ENCODE measurements at regions not wholly inside any gene's neighbourhood (a gene's known extent, or its start where the extent isn't known, plus 50 kb on each side); places are given as distances from the start of the nearest gene placed in this dataset.

GRCh38 chr16:73286346-73287267 is 238.7 kb upstream of the ZFHX3 start:
- DNase-seq: no peak

DNA sequence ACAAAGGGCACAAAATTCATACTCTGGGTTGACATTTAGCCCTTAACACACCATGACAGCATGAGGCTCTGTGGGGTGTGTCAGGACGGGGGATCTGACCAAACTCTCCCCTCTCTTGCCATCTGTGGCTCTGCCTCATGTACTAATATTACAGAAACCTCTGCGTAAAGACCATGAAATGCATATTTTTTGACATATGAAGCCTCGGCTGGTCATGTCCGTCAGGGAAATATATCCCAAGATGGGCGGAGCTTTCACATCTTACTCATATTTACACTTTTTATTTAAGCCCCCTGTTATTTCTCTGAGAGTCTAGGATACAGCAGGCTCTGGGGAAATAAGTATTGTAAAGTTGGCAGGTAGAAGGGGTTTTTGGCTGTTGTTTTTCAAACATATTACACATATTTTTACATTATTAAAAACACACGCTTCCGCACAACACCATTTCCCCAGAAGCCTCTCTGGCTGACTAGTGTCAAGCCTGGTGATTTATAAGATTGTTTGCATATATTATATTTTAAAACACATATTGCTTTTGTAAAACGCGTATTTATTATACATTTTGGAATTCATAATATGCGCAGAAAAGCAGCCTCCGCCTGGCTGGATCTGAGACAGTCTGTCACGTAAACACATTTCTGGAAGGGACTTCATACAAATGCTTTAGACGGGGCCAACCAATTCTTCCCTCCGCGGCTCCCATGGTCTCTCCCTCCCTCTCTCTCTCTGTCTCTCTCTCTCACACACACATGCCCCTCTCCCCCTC is 237.7 kb upstream of the ZFHX3 start:
- DNase-seq: no peak

- DNase-seq: no peak
These were observed 232.5 kb upstream of the ZFHX3 start for GRCh38 chr16:73280388-73280787.

GRCh38 chr16:73279451-73279850 is 231.5 kb upstream of the ZFHX3 start:
- no peak for DNase-seq

DNA sequence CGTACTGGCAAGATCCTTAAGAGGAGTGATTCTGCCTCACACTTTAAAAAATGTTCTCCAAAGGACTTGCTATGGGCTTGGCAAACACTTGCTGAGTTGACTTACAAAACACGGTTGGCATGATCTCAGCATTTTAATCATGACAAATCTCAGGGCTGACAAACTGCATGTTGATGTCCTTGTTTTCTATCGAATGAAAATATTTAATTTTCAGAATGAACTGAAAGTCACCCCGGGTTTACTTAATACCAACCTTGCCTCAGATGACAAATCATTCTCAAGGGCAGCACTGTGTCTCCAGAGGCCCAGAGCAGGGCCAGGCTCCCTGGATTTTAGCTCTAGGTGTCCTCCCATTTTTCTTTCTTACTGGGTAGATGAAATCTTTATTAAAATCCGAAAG is 229.1 kb upstream of the ZFHX3 start:
- DNase-seq: no peak

DNA sequence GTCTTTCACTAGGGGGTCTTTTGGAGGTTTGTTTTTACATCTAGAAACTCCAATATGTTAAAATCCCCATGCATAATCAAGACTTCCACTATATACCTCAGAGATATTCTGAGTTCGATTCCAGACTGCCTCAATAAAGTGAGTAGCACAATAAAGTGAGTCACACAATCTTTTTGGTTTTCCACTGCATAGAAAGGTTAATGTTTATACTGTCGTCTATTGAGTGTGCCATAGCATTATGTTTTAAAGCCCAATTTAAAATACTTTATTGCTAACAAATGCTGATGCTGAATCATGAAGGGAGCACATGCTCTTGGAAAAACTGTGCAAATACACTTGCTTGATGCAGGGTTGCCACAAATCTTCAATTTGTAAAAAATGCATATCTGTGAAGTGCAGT is 227.5 kb upstream of the ZFHX3 start:
- DNase-seq: no peak

- DNase-seq: no peak
These were observed 227.1 kb upstream of the ZFHX3 start for GRCh38 chr16:73275024-73275423.

DNA sequence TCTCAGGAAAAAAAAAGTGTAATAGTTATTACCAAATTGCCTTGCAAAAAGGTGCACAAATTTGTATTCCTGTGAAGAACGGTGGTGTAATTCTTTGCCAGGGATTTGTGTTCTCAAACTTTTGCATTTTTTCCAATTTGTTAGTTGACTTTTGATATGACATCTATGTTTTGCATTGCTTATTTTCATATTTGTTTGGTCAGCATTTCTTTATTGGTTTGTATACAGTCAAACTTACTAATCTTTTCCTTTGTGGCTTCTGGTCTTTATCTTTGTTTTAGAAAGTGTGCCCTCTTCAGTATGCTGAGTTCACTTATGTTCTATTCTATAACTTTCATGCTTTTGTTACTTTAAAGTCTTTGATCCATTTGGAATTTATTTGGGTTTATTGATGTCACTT is 226.2 kb upstream of the ZFHX3 start:
- DNase-seq: no peak

GRCh38 chr16:73268366-73268993 is 220.6 kb upstream of the ZFHX3 start:
- DNase-seq: no peak

- no peak for DNase-seq
These were observed 218.0 kb upstream of the ZFHX3 start for GRCh38 chr16:73265935-73266334.

GRCh38 chr16:73265124-73265837 is 217.4 kb upstream of the ZFHX3 start:
- DNase-seq: no peak

DNA sequence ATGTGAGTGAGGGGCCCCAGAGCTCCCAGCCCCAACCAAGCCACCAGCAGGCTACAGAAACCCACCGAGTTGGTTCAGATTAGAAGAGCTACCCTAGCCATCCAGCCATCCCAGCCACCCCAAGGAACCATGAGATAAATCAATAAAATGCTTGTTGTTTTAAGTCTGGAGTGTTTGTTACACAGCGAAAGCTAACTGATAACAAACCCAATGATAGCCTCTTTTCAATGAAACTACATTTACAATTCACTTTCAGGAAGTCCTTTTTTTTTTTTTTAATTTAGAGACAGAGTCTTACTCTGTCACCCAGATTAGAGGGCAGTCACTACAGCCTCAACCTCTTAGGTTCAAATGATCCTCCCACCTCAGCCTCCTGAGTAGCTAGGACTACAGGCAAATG is 215.0 kb upstream of the ZFHX3 start:
- no peak for DNase-seq

GRCh38 chr16:73255031-73255430 is 207.1 kb upstream of the ZFHX3 start:
- DNase-seq: no peak

DNA sequence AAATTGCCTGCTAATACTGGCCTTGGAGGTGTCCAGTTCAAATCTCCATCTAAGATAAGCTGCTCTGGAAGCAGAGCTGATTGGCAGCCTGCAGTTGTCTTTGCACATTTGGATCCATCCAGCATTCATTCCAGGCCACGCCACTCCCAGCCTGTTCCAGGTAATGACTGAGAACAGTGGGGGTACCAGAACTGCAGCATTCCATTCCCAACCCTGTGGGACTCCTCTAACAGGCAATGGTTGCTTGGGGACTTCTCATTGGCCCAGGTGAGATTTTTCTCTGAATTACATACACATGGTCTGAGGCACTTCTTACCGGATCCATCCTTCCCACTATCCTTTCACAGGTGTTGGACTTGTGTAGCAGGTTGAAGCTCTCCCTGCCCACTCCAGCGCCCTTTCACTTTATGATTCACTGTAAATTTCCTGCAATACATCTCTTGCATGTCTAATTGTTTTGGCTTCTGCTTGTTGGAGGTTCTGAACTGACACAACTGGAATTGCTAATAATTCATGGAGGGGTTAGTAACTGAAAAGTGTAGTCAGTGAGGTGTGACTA is 206.1 kb upstream of the ZFHX3 start:
- no peak for DNase-seq

DNA sequence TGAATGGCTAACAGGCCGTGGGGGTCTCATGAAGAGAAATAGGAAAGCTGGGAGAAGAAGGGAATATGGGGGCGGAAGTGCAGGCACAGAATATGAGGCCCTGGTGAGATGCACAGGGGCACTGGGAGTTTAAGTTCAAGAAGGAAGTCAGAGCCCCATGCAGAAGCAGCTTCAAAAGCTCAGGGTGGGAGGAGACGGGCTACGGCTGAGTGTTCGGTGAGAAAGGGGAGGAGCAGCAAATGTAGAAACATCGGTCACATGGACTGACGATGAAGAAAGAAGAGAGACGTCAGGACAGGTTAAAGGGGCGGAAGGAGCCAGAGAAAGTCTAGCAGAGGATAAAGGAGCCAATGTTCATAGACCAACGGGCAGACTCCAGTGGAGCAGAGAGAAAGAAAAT is 204.5 kb upstream of the ZFHX3 start:
- DNase-seq: no peak

DNA sequence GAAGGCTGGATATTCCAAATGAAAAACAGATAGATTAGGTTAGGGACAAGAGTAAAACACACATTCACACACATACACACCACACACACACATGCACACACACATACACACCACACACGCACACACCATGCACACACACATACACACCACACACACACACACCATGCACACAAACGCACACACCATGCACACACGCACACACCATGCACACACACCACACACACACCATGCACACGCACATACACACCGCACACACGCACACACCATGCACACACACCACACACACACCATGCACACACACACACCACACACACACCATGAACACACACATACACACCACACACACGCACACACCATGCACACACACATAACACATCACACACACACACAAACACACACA is 203.7 kb upstream of the ZFHX3 start:
- DNase-seq: no peak

DNA sequence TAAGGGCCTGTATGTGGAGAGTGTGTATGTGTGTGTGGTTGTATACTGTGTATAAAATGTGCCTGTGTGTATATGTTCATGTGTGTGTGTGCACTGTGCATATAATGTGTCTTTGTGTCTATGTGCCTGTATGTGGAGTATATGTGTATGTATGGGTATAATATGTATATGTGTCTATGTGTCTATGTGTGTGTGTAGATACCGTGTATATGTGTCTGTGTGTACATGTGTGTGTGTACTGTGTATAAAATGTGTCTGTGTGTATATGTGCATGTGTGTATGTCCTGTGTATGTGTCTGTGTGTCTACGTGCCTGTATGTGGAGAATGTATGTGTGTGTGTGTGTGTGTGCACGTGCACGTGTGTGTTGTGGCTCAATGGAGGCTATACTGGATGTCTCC is 200.4 kb upstream of the ZFHX3 start:
- DNase-seq: no peak

- no peak for DNase-seq
These were observed 193.0 kb upstream of the ZFHX3 start for GRCh38 chr16:73240920-73241319.

DNA sequence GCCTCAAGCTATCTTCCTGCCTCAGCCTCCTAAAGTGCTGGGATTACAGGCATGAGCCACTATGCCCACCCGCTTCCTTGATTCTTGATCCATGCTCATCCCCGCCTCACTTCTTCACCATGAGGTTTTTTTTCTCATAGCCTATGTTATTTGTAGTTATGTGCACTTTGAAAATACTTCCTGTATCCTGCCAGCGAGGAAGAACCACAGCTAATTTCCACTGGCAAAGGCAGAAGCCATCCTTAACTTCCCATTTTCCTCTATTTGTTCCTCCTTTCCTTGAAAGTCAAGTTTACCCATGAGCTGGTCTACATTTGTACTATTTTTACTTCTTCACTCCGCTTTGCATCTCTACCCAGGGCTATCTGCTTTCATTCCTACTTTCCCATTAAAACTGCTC is 189.7 kb upstream of the ZFHX3 start:
- DNase-seq: no peak

GRCh38 chr16:73234496-73234895 is 186.6 kb upstream of the ZFHX3 start:
- DNase-seq: no peak

GRCh38 chr16:73233846-73234424 is 186.0 kb upstream of the ZFHX3 start:
- no peak for DNase-seq

DNA sequence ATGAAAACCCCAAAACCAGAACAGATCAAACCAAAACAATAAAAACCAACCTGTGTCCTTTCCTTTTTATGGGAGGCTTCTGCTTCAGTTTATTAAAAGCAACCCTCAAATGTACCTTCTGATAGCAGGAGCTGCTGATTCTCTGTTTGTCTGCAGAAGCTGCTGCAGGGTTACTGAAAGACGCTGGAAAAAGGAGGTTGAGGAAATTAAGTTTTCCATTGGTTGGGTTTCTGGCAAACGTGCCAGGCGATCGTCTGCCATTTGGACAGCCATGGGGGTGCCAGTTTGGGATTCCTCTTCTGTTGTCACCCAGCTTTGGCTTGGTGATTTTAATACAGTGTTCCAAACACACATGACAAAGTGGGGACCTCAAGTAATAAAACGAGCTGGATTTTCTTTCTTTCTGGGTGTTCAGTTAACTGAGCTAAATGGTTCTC is 185.4 kb upstream of the ZFHX3 start:
- no peak for DNase-seq

Measured in activated CD8-positive, alpha-beta memory T cell treated with anti-CD3 and anti-CD28 coated beads, Interleukin-2, amount 50 U/mL, for 48 hours (primary cell).